Astrocyte (in vitro differentiated cells and primary cell): ENCODE measurements at regions not wholly inside any gene's neighbourhood (a gene's known extent, or its start where the extent isn't known, plus 50 kb on each side); places are given as distances from the start of the nearest gene placed in this dataset.

Experiments
- EZH2 ChIP-seq: IDR thresholded peaks from 2 replicates; pipeline ENCODE4 v1.6.1; 2012; ENCODE audit warnings: mild to moderate bottlenecking, low read length, inconsistent platforms; ENCODE audit not compliant: insufficient read depth
- TF ChIP-seq, protein P1 (sequence below): IDR thresholded peaks from 2 replicates; pipeline ENCODE4 v1.5.1; 2011; ENCODE audit warnings: low read depth, mild to moderate bottlenecking, inconsistent platforms, low read length, moderate library complexity; ENCODE audit not compliant: insufficient read depth

DNA sequence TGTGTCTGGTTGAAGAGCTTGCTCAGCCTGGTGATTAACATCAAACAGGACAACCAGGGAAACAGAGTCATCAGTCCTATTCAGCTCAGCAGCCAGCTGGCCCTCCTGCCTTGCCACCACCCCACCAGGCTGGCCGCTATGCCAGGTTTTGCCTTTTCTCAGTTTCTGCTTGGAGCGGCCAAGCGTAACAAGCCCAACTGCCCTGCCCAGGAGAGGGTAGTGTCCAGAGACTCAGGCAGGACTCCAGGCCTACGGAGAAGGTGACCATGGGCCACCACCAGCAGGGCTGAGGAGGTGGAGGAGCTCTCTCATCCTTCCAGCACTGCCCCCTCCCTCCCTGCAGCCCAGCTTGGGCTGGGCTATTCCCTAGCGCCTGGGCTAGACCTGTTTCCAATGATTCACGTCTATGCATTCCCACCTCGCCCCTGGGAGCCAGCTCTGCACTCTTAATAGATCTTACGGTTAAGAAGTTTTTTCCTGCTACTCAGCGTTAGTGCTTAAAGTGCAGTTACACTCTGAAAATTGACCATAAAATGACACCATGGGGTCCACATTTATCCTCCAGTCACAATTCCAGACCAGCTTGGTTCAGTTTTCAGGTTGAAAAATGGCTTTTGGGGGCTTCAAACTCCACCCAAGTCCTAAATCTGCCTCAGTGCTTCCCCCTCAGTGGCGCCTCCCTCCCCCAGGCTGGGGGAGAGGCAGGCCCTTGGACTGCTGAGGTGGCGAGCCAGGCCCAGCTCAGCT is 124.0 kb upstream of the PJA1 start:
- TF ChIP-seq, protein P1, sequence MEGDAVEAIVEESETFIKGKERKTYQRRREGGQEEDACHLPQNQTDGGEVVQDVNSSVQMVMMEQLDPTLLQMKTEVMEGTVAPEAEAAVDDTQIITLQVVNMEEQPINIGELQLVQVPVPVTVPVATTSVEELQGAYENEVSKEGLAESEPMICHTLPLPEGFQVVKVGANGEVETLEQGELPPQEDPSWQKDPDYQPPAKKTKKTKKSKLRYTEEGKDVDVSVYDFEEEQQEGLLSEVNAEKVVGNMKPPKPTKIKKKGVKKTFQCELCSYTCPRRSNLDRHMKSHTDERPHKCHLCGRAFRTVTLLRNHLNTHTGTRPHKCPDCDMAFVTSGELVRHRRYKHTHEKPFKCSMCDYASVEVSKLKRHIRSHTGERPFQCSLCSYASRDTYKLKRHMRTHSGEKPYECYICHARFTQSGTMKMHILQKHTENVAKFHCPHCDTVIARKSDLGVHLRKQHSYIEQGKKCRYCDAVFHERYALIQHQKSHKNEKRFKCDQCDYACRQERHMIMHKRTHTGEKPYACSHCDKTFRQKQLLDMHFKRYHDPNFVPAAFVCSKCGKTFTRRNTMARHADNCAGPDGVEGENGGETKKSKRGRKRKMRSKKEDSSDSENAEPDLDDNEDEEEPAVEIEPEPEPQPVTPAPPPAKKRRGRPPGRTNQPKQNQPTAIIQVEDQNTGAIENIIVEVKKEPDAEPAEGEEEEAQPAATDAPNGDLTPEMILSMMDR, result no peak
- no peak for TF ChIP-seq EZH2
